IMR-90 (cell line): ENCODE measurements at regions not wholly inside any gene's neighbourhood (a gene's known extent, or its start where the extent isn't known, plus 50 kb on each side); places are given as distances from the start of the nearest gene placed in this dataset.

Source experiments
- ATAC-seq: fragments of 200-7000 bp; cut with Tn5 transposase; 2 replicates; pipeline ENCODE4 v1.9.1; 2020; ENCODE audit warnings: low read depth, mild to moderate bottlenecking, moderate library complexity
- BruUV-seq: library from RNA; stranded (reverse); fragments of 400-500 nt; replicated peaks from 2 replicates; lab custom pipeline; 2021; lab: Mats Ljungman, UMichigan
- CTCF ChIA-PET: fragments of 300-600 bp; formaldehyde crosslinking; extraction: SDS; loops from one replicate; lab custom pipeline; 2021; ENCODE audit warnings: antibody characterized with exemption; lab: Yijun Ruan, JAX
- POLR2A ChIA-PET: fragments of 300-600 bp; sonication (Branson Sonifier 250); formaldehyde crosslinking; loops from one replicate; lab custom pipeline; 2022; ENCODE audit warnings: antibody characterized with exemption; ENCODE audit not compliant: unreplicated experiment; lab: Charles Lee
- DNase-seq: peaks from one replicate; pipeline ENCODE4 v3.0.0; 2013
- H2AFZ ChIP-seq: replicated peaks from 2 replicates; pipeline ENCODE3; 2013; ENCODE audit warnings: low read length, mild to moderate bottlenecking; ENCODE audit not compliant: poor library complexity
- H2AK5ac ChIP-seq: 2 replicates; pipeline ENCODE4 v1.6.1; 2013; ENCODE audit warnings: low read depth, low read length, inconsistent platforms
- H2AK9ac ChIP-seq: replicated peaks from 2 replicates; pipeline ENCODE3; 2013; ENCODE audit warnings: mild to moderate bottlenecking, low read depth, low read length, moderate library complexity; ENCODE audit not compliant: poor library complexity
- H2BK120ac ChIP-seq: 2 replicates; pipeline ENCODE4 v1.6.1; 2013; ENCODE audit warnings: low read depth, low read length, inconsistent platforms
- H2BK15ac ChIP-seq: 3 replicates; pipeline ENCODE4 v1.6.1; 2013; ENCODE audit warnings: low read depth, low read length, inconsistent platforms
- H2BK20ac ChIP-seq: 2 replicates; pipeline ENCODE4 v1.6.1; 2013; ENCODE audit warnings: low read depth, mild to moderate bottlenecking, inconsistent platforms, low read length, moderate library complexity
- H2BK5ac ChIP-seq: 2 replicates; pipeline ENCODE4 v1.6.1; 2013; ENCODE audit warnings: mild to moderate bottlenecking, low read depth, low read length, inconsistent platforms; ENCODE audit not compliant: poor library complexity, severe bottlenecking
- H3K14ac ChIP-seq: replicated peaks from 2 replicates; pipeline ENCODE4 v1.6.1; 2013; ENCODE audit warnings: low read depth, low read length, inconsistent platforms
- H3K18ac ChIP-seq: 2 replicates; pipeline ENCODE4 v1.6.1; 2013; ENCODE audit warnings: low read depth, low read length, control low read depth
- H3K23ac ChIP-seq: 2 replicates; pipeline ENCODE4 v1.6.1; 2013; ENCODE audit warnings: low read depth, low read length, inconsistent platforms
- H3K27ac ChIP-seq: 2 replicates; pipeline ENCODE4 v1.5.1; 2013; ENCODE audit warnings: mild to moderate bottlenecking, control low read depth, low read length; ENCODE audit not compliant: insufficient read depth
- H3K27me3 ChIP-seq: 2 replicates; pipeline ENCODE4 v1.6.1; 2013; ENCODE audit warnings: low read length; ENCODE audit not compliant: control insufficient read depth, insufficient read depth
- H3K36me3 ChIP-seq: 2 replicates; pipeline ENCODE4 v1.6.1; 2013; ENCODE audit warnings: low read length, mixed read lengths; ENCODE audit not compliant: control insufficient read depth, insufficient read depth
- H3K4ac ChIP-seq: 2 replicates; pipeline ENCODE4 v1.6.1; 2013; ENCODE audit warnings: low read depth, low read length, inconsistent platforms
- H3K4me1 ChIP-seq: 2 replicates; pipeline ENCODE4 v1.6.1; 2013; ENCODE audit warnings: low read length, mixed read lengths; ENCODE audit not compliant: control insufficient read depth, insufficient read depth
- H3K4me2 ChIP-seq: 2 replicates; pipeline ENCODE4 v1.6.1; 2013; ENCODE audit warnings: low read depth, mild to moderate bottlenecking, control low read depth, low read length, moderate library complexity
- H3K4me3 ChIP-seq: 2 replicates; pipeline ENCODE4 v1.5.1; 2013; ENCODE audit warnings: low read depth, mild to moderate bottlenecking, control low read depth, low read length, moderate library complexity; ENCODE audit not compliant: insufficient read depth
- H3K56ac ChIP-seq: 2 replicates; pipeline ENCODE4 v1.6.1; 2013; ENCODE audit warnings: low read length, inconsistent platforms; ENCODE audit not compliant: insufficient read depth; ENCODE audit errors: extremely low read depth
- H3K79me1 ChIP-seq, 2 experiments: 2 replicates each; pipeline ENCODE4 v1.6.1; 2013; ENCODE audit warnings: low read length in 2 of 2, inconsistent platforms in 1 of 2, low read depth in 1 of 2
- H3K9ac ChIP-seq: 2 replicates; pipeline ENCODE4 v1.6.1; 2013; ENCODE audit warnings: low read depth, low read length, control low read depth
- H3K9me1 ChIP-seq: 2 replicates; pipeline ENCODE4 v1.6.1; 2013; ENCODE audit warnings: low read length, inconsistent platforms; ENCODE audit not compliant: insufficient read depth
- H3K9me3 ChIP-seq: 2 replicates; pipeline ENCODE4 v1.6.1; 2013; ENCODE audit warnings: low read length; ENCODE audit not compliant: control insufficient read depth, insufficient read depth
- H4K20me1 ChIP-seq: 2 replicates; pipeline ENCODE4 v1.6.1; 2013; ENCODE audit warnings: low read length, inconsistent platforms; ENCODE audit not compliant: insufficient read depth
- H4K5ac ChIP-seq: 2 replicates; pipeline ENCODE4 v1.6.1; 2013; ENCODE audit warnings: mild to moderate bottlenecking, low read depth, low read length, control low read depth
- H4K8ac ChIP-seq, 2 experiments: 2 replicates each; pipeline ENCODE4 v1.6.1; 2013; ENCODE audit warnings: low read depth in 2 of 2, low read length in 2 of 2, control low read depth in 1 of 2, inconsistent platforms in 1 of 2
- H4K91ac ChIP-seq: 2 replicates; pipeline ENCODE4 v1.6.1; 2013; ENCODE audit warnings: low read depth, low read length, inconsistent platforms; ENCODE audit not compliant: insufficient read depth
- BHLHE40 ChIP-seq: fragments of 150-350 bp; IDR thresholded peaks from 2 replicates; pipeline ENCODE4 v1.6.1; 2016; ENCODE audit warnings: mild to moderate bottlenecking, low read depth, low read length
- CHD1 ChIP-seq: IDR thresholded peaks from 2 replicates; pipeline ENCODE4 v1.6.1; 2012; ENCODE audit warnings: low read depth, low read length, improper control_type of control experiment
- CTCF ChIP-seq: conservative IDR thresholded peaks from 2 replicates; pipeline ENCODE4 v1.5.1; 2012; ENCODE audit warnings: mild to moderate bottlenecking, low read depth, low read length, improper control_type of control experiment
- ELK1 ChIP-seq: fragments of 150-350 bp; IDR thresholded peaks from 2 replicates; pipeline ENCODE4 v1.6.1; 2016; ENCODE audit warnings: low read depth, mild to moderate bottlenecking, low read length, moderate library complexity, borderline replicate concordance
- FOS ChIP-seq: fragments of 150-350 bp; IDR thresholded peaks from 2 replicates; pipeline ENCODE4 v1.6.1; 2016; ENCODE audit warnings: low read depth, low read length
- MAFK ChIP-seq: IDR thresholded peaks from 2 replicates; pipeline ENCODE4 v1.6.1; 2012; ENCODE audit warnings: low read depth, low read length, improper control_type of control experiment
- MAZ ChIP-seq: IDR thresholded peaks from 2 replicates; pipeline ENCODE4 v1.6.1; 2012; ENCODE audit warnings: low read depth, mild to moderate bottlenecking, low read length, improper control_type of control experiment, moderate library complexity, borderline replicate concordance
- MXI1 ChIP-seq: IDR thresholded peaks from 2 replicates; pipeline ENCODE4 v1.6.1; 2012; ENCODE audit warnings: low read depth, mild to moderate bottlenecking, low read length, moderate library complexity, borderline replicate concordance
- NFE2L2 ChIP-seq: fragments of 150-350 bp; IDR thresholded peaks from 2 replicates; pipeline ENCODE4 v1.6.1; 2016; ENCODE audit warnings: low read depth, mild to moderate bottlenecking, low read length
- POLR2A ChIP-seq: IDR thresholded peaks from 2 replicates; pipeline ENCODE4 v1.6.1; 2012; ENCODE audit warnings: mild to moderate bottlenecking, low read depth, low read length
- RAD21 ChIP-seq: IDR thresholded peaks from 2 replicates; pipeline ENCODE4 v1.6.1; 2012; ENCODE audit warnings: low read length, improper control_type of control experiment
- RCOR1 ChIP-seq: IDR thresholded peaks from 2 replicates; pipeline ENCODE4 v1.6.1; 2012; ENCODE audit warnings: mild to moderate bottlenecking, low read length, improper control_type of control experiment; ENCODE audit not compliant: insufficient replicate concordance
- SMC3 ChIP-seq: fragments of 150-350 bp; IDR thresholded peaks from 2 replicates; pipeline ENCODE4 v1.6.1; 2016; ENCODE audit warnings: low read depth, mild to moderate bottlenecking, antibody characterized with exemption, low read length, moderate library complexity
- WGBS, 2 experiments: methylation state at CpG; one replicate each; pipeline versions ENCODE4 v1.1.5 to v1.1.7; 2013; ENCODE audit warnings: missing lambda C conversion rate in 2 of 2; ENCODE audit not compliant: insufficient read length in 1 of 2; ENCODE audit errors: extremely low coverage in 2 of 2; 5-methylcytosine and 5-hydroxymethylcytosine counted together
- dilution Hi-C: fragments of 300-500 bp; cut with HindIII; formaldehyde crosslinking; loops from one replicate; pipeline ENCODE4 v1.14.3; 2018; ENCODE audit warnings: low sequenced_read_pairs; ENCODE audit not compliant: unreplicated experiment
- in situ Hi-C: fragments of 300-500 bp; cut with MboI; formaldehyde crosslinking; loops from 3 replicates; pipeline ENCODE4 v1.14.3; 2019; ENCODE audit warnings: low sequenced_read_pairs, inconsistent platforms, mixed read lengths
- intact Hi-C: fragments of 100-400 bp; cut with micrococcal nuclease; formaldehyde crosslinking; loops from 2 replicates; pipeline ENCODE4 v1.10.0; 2022
- TF ChIP-seq, protein P1 (sequence below): fragments of 150-350 bp; IDR thresholded peaks from 2 replicates; pipeline ENCODE4 v1.6.1; 2017; ENCODE audit warnings: mild to moderate bottlenecking, antibody characterized with exemption, low read length, low read depth

GRCh38 chr5:21221616-21222015 is 1233.6 kb upstream of the CDH18 start:
- H4K20me1 ChIP-seq = no peaks in the 10 kb centered on the region
- no peak overlapping the region for H4K5ac ChIP-seq
- no peak overlapping the region for H2BK120ac ChIP-seq
- no peak overlapping the region for H2BK5ac ChIP-seq
- in situ Hi-C loops = no loop called here
- no peaks in the 10 kb centered on the region for H3K9me1 ChIP-seq
- no peak overlapping the region for H3K27ac ChIP-seq
- no peak for DNase-seq
- H3K4ac ChIP-seq = no peak overlapping the region
- H3K9me3 ChIP-seq = peaks cover 8% of the 10 kb centered on the region
- ChIA-PET POLR2A (no interaction called here), CTCF (no interaction called here)
- intact Hi-C loops = no loop called here
- no peak overlapping the region for H2AK5ac ChIP-seq
- no peak overlapping the region for H4K8ac ChIP-seq
- no peak overlapping the region for H3K23ac ChIP-seq
- no peak overlapping the region for H4K91ac ChIP-seq
- TF ChIP-seq SMC3 = no peak
- no peak for TF ChIP-seq CHD1
- TF ChIP-seq MXI1 = no peak
- no peak for TF ChIP-seq NFE2L2
- no peak for TF ChIP-seq CTCF
- no peak for TF ChIP-seq RAD21
- TF ChIP-seq, protein P1, sequence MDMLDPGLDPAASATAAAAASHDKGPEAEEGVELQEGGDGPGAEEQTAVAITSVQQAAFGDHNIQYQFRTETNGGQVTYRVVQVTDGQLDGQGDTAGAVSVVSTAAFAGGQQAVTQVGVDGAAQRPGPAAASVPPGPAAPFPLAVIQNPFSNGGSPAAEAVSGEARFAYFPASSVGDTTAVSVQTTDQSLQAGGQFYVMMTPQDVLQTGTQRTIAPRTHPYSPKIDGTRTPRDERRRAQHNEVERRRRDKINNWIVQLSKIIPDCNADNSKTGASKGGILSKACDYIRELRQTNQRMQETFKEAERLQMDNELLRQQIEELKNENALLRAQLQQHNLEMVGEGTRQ = no peak
- no peak for TF ChIP-seq ELK1
- no peak for TF ChIP-seq RCOR1
- no peak for TF ChIP-seq MAZ
- TF ChIP-seq BHLHE40 = no peak
- no peak for TF ChIP-seq FOS
- no peak for TF ChIP-seq MAFK
- TF ChIP-seq POLR2A = no peak
- dilution Hi-C loops = no loop called here
- H3K4me3 ChIP-seq = no peak overlapping the region
- no peak overlapping the region for H2BK20ac ChIP-seq
- H3K4me1 ChIP-seq = no peaks in the 10 kb centered on the region
- H3K14ac ChIP-seq = no peak overlapping the region
- H3K4me2 ChIP-seq = no peak overlapping the region
- no peak for ATAC-seq
- no peak overlapping the region for H3K18ac ChIP-seq
- H3K56ac ChIP-seq = no peak overlapping the region
- no CpG with 5 or more reads among the region's 1 CpG for WGBS, 2 experiments
- H2AFZ ChIP-seq = no peak overlapping the region
- H3K27me3 ChIP-seq = no peaks in the 10 kb centered on the region
- no peak overlapping the region for H3K9ac ChIP-seq
- no peak overlapping the region for H2BK15ac ChIP-seq
- no TSS peak for BruUV-seq
- no peak overlapping the region for H2AK9ac ChIP-seq
- H3K36me3 ChIP-seq = no peaks in the 10 kb centered on the region
- no peaks in the 10 kb centered on the region for H3K79me1 ChIP-seq
